ENCODE measurements at regions not wholly inside any gene's neighbourhood (a gene's known extent, or its start where the extent isn't known, plus 50 kb on each side); places are given as distances from the start of the nearest gene placed in this dataset.

GRCh38 chr12:94872671-94872970 lies 130.9 kb downstream of the NDUFA12 start:
- TF ChIP-seq CTCF (IDR thresholded peaks at IDR 0.05; ENCODE audit: insufficient read depth, low read length, poor library complexity, severe bottlenecking) (no peak), EZH2phosphoT487 (conservative IDR thresholded peaks at IDR 0.05; ENCODE audit: low read length) (no peak)
